ENCODE measurements at regions not wholly inside any gene's neighbourhood (a gene's known extent, or its start where the extent isn't known, plus 50 kb on each side); places are given as distances from the start of the nearest gene placed in this dataset.

DNA sequence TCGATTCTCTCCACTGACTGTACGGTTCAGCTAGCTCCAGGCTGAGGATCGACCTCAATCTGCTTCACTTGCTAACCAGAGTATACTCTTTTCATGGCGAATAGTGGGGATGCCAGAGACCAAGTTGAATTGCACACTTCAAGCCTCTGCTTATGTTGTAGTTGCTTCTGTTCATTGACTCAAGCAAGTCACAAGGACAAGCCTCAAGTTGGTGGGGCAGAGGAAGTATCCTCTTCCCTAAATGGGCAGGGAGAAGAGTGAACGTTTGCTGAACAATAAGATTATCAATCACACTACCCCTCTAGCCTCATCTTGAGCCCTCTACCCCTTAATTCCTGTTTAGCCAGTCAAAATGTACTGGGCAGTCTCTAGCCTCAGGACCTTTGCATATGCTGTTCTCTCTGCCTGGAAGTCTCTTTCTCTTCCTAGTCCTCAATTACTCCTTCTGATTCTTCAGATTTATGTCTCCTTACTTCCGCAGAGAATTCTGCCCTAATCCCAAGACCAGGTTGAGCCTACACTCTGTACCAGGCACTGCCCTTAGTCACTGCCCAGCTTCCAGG lies 390.4 kb upstream of the PROK2 start:
- no peak for DNase-seq
- Histone ChIP-seq H3K36me3 (ENCODE audit: control insufficient read depth in 4 of 4, insufficient read depth in 4 of 4, low read length in 4 of 4) (no peaks in the 10 kb centered on the region), H3K27me3 (ENCODE audit: control insufficient read depth in 3 of 3, insufficient read depth in 3 of 3, low read length in 2 of 3) (peaks cover 0 to 13% (median 3%) of the 10 kb centered on the region in 3 donors), H3K9ac (ENCODE audit: insufficient read depth in 1 of 2, low read length in 2 of 2) (no peak overlapping the region), H3K27ac (ENCODE audit: low read depth in 1 of 2, low read length in 1 of 2) (no peak overlapping the region), H3K9me3 (ENCODE audit: control insufficient read depth in 4 of 4, insufficient read depth in 3 of 4, low read length in 3 of 4) (no peaks in the 10 kb centered on the region), H3K4me1 (ENCODE audit: control insufficient read depth in 5 of 5, insufficient read depth in 5 of 5, low read length in 5 of 5) (peaks cover 0 to 23% (median 12%) of the 10 kb centered on the region in 5 donors), H3K4me3 (no peak overlapping the region)
- TF ChIP-seq, protein P1, sequence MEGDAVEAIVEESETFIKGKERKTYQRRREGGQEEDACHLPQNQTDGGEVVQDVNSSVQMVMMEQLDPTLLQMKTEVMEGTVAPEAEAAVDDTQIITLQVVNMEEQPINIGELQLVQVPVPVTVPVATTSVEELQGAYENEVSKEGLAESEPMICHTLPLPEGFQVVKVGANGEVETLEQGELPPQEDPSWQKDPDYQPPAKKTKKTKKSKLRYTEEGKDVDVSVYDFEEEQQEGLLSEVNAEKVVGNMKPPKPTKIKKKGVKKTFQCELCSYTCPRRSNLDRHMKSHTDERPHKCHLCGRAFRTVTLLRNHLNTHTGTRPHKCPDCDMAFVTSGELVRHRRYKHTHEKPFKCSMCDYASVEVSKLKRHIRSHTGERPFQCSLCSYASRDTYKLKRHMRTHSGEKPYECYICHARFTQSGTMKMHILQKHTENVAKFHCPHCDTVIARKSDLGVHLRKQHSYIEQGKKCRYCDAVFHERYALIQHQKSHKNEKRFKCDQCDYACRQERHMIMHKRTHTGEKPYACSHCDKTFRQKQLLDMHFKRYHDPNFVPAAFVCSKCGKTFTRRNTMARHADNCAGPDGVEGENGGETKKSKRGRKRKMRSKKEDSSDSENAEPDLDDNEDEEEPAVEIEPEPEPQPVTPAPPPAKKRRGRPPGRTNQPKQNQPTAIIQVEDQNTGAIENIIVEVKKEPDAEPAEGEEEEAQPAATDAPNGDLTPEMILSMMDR (IDR thresholded peaks at IDR 0.05; ENCODE audit: control extremely low read depth, extremely low read depth): no peak
- ATAC-seq (ENCODE audit: insufficient read depth, low FRiP score): no peak
- 85 to 87% methylated on average over 6 of the region's 6 CpGs for WGBS, 2 donors

DNA sequence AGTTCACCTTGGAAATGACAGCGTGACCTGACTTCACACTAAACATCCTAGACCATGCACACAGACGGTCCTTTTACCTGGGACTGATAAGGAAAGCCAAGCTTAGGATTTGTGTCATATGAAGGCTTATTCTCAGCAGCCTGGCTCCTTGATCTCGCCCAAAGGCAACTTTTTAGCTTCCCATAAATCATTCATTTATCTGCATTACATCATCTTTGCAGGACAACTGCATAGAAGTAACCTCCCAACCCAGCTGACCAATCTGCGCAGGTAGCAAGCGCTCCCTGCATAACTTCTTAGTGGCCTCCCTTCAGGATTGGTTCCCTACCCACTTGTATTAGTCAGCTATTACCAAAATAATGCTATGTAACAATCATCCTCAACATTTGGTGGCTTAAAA lies 389.9 kb upstream of the PROK2 start:
- ATAC-seq (ENCODE audit: insufficient read depth, low FRiP score) (no peak), DNase-seq (no peak)
- 78 to 92% methylated on average over 5 of the region's 5 CpGs for WGBS, 2 donors
- no peak overlapping the region for H3K4me3 ChIP-seq
- no peak overlapping the region for H3K27ac ChIP-seq (ENCODE audit: low read depth in 1 of 2, low read length in 1 of 2)
- peaks cover 0 to 23% (median 12%) of the 10 kb centered on the region in 5 donors for H3K4me1 ChIP-seq (ENCODE audit: control insufficient read depth in 5 of 5, insufficient read depth in 5 of 5, low read length in 5 of 5)
- peaks cover 0 to 13% (median 3%) of the 10 kb centered on the region in 3 donors for H3K27me3 ChIP-seq (ENCODE audit: control insufficient read depth in 3 of 3, insufficient read depth in 3 of 3, low read length in 2 of 3)
- no peaks in the 10 kb centered on the region for H3K36me3 ChIP-seq (ENCODE audit: control insufficient read depth in 4 of 4, insufficient read depth in 4 of 4, low read length in 4 of 4)
- no peak overlapping the region for H3K9ac ChIP-seq (ENCODE audit: insufficient read depth in 1 of 2, low read length in 2 of 2)
- TF ChIP-seq, protein P1 (IDR thresholded peaks at IDR 0.05; ENCODE audit: control extremely low read depth, extremely low read depth): no peak
- no peaks in the 10 kb centered on the region for H3K9me3 ChIP-seq (ENCODE audit: control insufficient read depth in 4 of 4, insufficient read depth in 3 of 4, low read length in 3 of 4)

DNA sequence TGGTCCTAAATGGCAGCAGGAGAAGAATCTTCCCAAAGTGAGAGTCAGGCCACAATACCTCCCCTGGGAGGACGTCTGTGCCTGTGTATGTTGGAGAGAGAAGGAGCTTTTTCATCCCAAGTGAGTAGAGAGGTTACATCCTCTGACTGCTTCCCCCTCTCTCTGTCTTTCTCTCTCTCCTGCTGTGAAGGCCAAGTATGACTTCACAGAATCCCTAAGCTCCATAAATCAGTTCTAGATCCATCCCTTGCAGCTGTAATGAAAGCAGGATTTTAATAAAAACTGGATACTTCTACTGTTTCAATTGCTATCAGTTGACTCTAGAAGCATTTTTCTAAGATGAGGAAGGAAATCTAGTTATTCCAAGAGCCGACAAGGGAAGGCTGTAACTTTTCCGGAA lies 389.1 kb upstream of the PROK2 start:
- peaks cover 0 to 23% (median 12%) of the 10 kb centered on the region in 5 donors for H3K4me1 ChIP-seq (ENCODE audit: control insufficient read depth in 5 of 5, insufficient read depth in 5 of 5, low read length in 5 of 5)
- WGBS, 2 donors: 35 to 63% methylated on average over 3 of the region's 3 CpGs
- ATAC-seq (ENCODE audit: insufficient read depth, low FRiP score) (no peak), DNase-seq (no peak)
- H3K27me3 ChIP-seq (ENCODE audit: control insufficient read depth in 3 of 3, insufficient read depth in 3 of 3, low read length in 2 of 3): peaks cover 0 to 7% (median 2%) of the 10 kb centered on the region in 3 donors
- H3K27ac ChIP-seq (ENCODE audit: low read depth in 1 of 2, low read length in 1 of 2): no peak overlapping the region
- peaks cover 0 to under 1% (median 0%) of the 10 kb centered on the region in 4 donors for H3K9me3 ChIP-seq (ENCODE audit: control insufficient read depth in 4 of 4, insufficient read depth in 3 of 4, low read length in 3 of 4)
- TF ChIP-seq, protein P1 (IDR thresholded peaks at IDR 0.05; ENCODE audit: control extremely low read depth, extremely low read depth): no peak
- H3K9ac ChIP-seq (ENCODE audit: insufficient read depth in 1 of 2, low read length in 2 of 2): no peak overlapping the region
- H3K36me3 ChIP-seq (ENCODE audit: control insufficient read depth in 4 of 4, insufficient read depth in 4 of 4, low read length in 4 of 4): no peaks in the 10 kb centered on the region
- H3K4me3 ChIP-seq: no peak overlapping the region

DNA sequence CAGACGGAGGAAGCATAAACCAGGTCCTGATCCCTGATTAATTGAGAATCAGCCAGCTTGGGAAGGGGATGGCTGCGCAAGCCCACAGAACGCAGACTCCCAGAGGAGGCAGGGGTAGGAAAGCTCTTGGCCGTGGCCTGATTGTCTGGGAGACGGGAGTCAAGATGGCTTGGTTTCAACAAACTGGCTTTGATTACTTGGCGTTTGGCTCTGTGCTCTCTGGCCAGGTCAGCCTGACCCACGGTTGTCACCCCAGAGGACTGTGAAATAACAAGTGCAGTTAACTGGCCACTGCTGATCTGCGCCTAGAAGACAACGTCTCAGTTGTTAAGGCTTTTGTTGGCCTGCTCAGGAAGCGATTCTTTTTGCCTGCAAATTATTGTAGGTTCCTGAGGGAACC lies 387.0 kb upstream of the PROK2 start:
- Histone ChIP-seq H3K4me3 (no peak overlapping the region), H3K4me1 (ENCODE audit: control insufficient read depth in 5 of 5, insufficient read depth in 5 of 5, low read length in 5 of 5) (peaks cover 0 to 12% (median 4%) of the 10 kb centered on the region in 5 donors), H3K9ac (ENCODE audit: insufficient read depth in 1 of 2, low read length in 2 of 2) (no peak overlapping the region), H3K27ac (ENCODE audit: low read depth in 1 of 2, low read length in 1 of 2) (no peak overlapping the region), H3K36me3 (ENCODE audit: control insufficient read depth in 4 of 4, insufficient read depth in 4 of 4, low read length in 4 of 4) (no peaks in the 10 kb centered on the region), H3K9me3 (ENCODE audit: control insufficient read depth in 4 of 4, insufficient read depth in 3 of 4, low read length in 3 of 4) (peaks cover 0 to 4% (median 0%) of the 10 kb centered on the region in 4 donors), H3K27me3 (ENCODE audit: control insufficient read depth in 3 of 3, insufficient read depth in 3 of 3, low read length in 2 of 3) (no peaks in the 10 kb centered on the region)
- DNase-seq: no peak
- WGBS, 2 donors: 78 to 82% methylated on average over 10 of the region's 10 CpGs
- no peak for ATAC-seq (ENCODE audit: insufficient read depth, low FRiP score)
- TF ChIP-seq, protein P1 (IDR thresholded peaks at IDR 0.05; ENCODE audit: control extremely low read depth, extremely low read depth): no peak
